Right kidney (tissue), 1 donor: ENCODE measurements at regions not wholly inside any gene's neighbourhood (a gene's known extent, or its start where the extent isn't known, plus 50 kb on each side); places are given as distances from the start of the nearest gene placed in this dataset.

Source experiments
- DNase-seq: peaks from one replicate; pipeline ENCODE4 v3.0.0-alpha.2; 2016

GRCh38 chr6:128666405-128666804, 146.0 kb upstream of the PTPRK start:
- no peak for DNase-seq

- DNase-seq, result no peak
Measured at GRCh38 chr6:128663238-128663637, 142.8 kb upstream of the PTPRK start.

GRCh38 chr6:128659878-128660622, 139.7 kb upstream of the PTPRK start:
- no peak for DNase-seq

- DNase-seq, result no peak
Measured at GRCh38 chr6:128659276-128659675, 138.9 kb upstream of the PTPRK start.

- no peak for DNase-seq
Measured at GRCh38 chr6:128657181-128657580, 136.8 kb upstream of the PTPRK start.

- DNase-seq, result no peak
Measured at GRCh38 chr6:128655978-128656498, 135.6 kb upstream of the PTPRK start.

GRCh38 chr6:128648022-128648598, 127.7 kb upstream of the PTPRK start:
- no peak for DNase-seq

- no peak for DNase-seq
Measured at GRCh38 chr6:128642132-128642531, 121.7 kb upstream of the PTPRK start.

- DNase-seq, result no peak
Measured at GRCh38 chr6:128641703-128642102, 121.3 kb upstream of the PTPRK start.

GRCh38 chr6:128638817-128639216, 118.4 kb upstream of the PTPRK start:
- DNase-seq, result no peak

GRCh38 chr6:128635219-128635618, 114.8 kb upstream of the PTPRK start:
- no peak for DNase-seq

GRCh38 chr6:128632131-128632530, 111.7 kb upstream of the PTPRK start:
- DNase-seq, result no peak

GRCh38 chr6:128631031-128631430, 110.6 kb upstream of the PTPRK start:
- no peak for DNase-seq

GRCh38 chr6:128630213-128630612, 109.8 kb upstream of the PTPRK start:
- no peak for DNase-seq

- no peak for DNase-seq
Measured at GRCh38 chr6:128617285-128617684, 96.9 kb upstream of the PTPRK start.

GRCh38 chr6:128616342-128616741, 95.9 kb upstream of the PTPRK start:
- DNase-seq, result no peak

- no peak for DNase-seq
Measured at GRCh38 chr6:128606611-128607010, 86.2 kb upstream of the PTPRK start.

- DNase-seq, result no peak
Measured at GRCh38 chr6:128605961-128606360, 85.6 kb upstream of the PTPRK start.

GRCh38 chr6:128601060-128601459, 80.7 kb upstream of the PTPRK start:
- no peak for DNase-seq

- DNase-seq, result no peak
Measured at GRCh38 chr6:128600397-128600951, 80.1 kb upstream of the PTPRK start.

GRCh38 chr6:128599036-128599435, 78.6 kb upstream of the PTPRK start:
- no peak for DNase-seq

- DNase-seq, result no peak
Measured at GRCh38 chr6:128598571-128598970, 78.2 kb upstream of the PTPRK start.

- no peak for DNase-seq
Measured at GRCh38 chr6:128597956-128598355, 77.6 kb upstream of the PTPRK start.

- DNase-seq, result no peak
Measured at GRCh38 chr6:128597004-128597403, 76.6 kb upstream of the PTPRK start.
